ENCODE measurements at regions not wholly inside any gene's neighbourhood (a gene's known extent, or its start where the extent isn't known, plus 50 kb on each side); places are given as distances from the start of the nearest gene placed in this dataset.

GRCh38 chr13:57311009-57311586 lies 144.1 kb downstream of the PRR20E start:
- TF ChIP-seq ZFX (IDR thresholded peaks at IDR 0.05) = no peak
- H3K27ac ChIP-seq = no peak overlapping the region

- TF ChIP-seq ZFX (IDR thresholded peaks at IDR 0.05) (no peak), CTCF (conservative IDR thresholded peaks at IDR 0.05) (no peak)
- H3K27ac ChIP-seq = no peak overlapping the region
Measured at GRCh38 chr13:57314897-57315520, 148.0 kb downstream of the PRR20E start.

GRCh38 chr13:57326532-57326931 lies 159.5 kb downstream of the PRR20E start:
- TF ChIP-seq CTCF (conservative IDR thresholded peaks at IDR 0.05) (no peak), ZFX (IDR thresholded peaks at IDR 0.05) (no peak)
- H3K27ac ChIP-seq = no peak overlapping the region

- H3K27ac ChIP-seq = no peak overlapping the region
- TF ChIP-seq ZFX (IDR thresholded peaks at IDR 0.05) (no peak), CTCF (conservative IDR thresholded peaks at IDR 0.05) (no peak)
Measured at GRCh38 chr13:57340878-57341277, 173.9 kb downstream of the PRR20E start.

GRCh38 chr13:57345526-57345925 lies 178.5 kb downstream of the PRR20E start:
- TF ChIP-seq ZFX (IDR thresholded peaks at IDR 0.05) (no peak), CTCF (conservative IDR thresholded peaks at IDR 0.05) (no peak)
- no peak overlapping the region for H3K27ac ChIP-seq

GRCh38 chr13:57346786-57347185 lies 179.8 kb downstream of the PRR20E start:
- no peak overlapping the region for H3K27ac ChIP-seq
- TF ChIP-seq ZFX (IDR thresholded peaks at IDR 0.05) (no peak), CTCF (conservative IDR thresholded peaks at IDR 0.05) (no peak)

- no peak for TF ChIP-seq ZFX (IDR thresholded peaks at IDR 0.05)
- no peak for TF ChIP-seq CTCF (conservative IDR thresholded peaks at IDR 0.05)
- H3K27ac ChIP-seq = no peak overlapping the region
Measured at GRCh38 chr13:57352114-57352513, 185.1 kb downstream of the PRR20E start.

GRCh38 chr13:57353831-57354230 lies 186.8 kb downstream of the PRR20E start:
- TF ChIP-seq CTCF (conservative IDR thresholded peaks at IDR 0.05) = no peak
- TF ChIP-seq ZFX (IDR thresholded peaks at IDR 0.05) = no peak

More at GRCh38 chr13:57353831-57354230, 186.8 kb downstream of the PRR20E start:
- no peak overlapping the region for H3K27ac ChIP-seq
